K562 (cell line): ENCODE measurements at regions not wholly inside any gene's neighbourhood (a gene's known extent, or its start where the extent isn't known, plus 50 kb on each side); places are given as distances from the start of the nearest gene placed in this dataset.

ENCODE experiments used
- BRCA1 ChIP-seq, 2 experiments: fragments of 450-650 bp in 1 of 2; sonication (generic) in 1 of 2; formaldehyde crosslinking in 1 of 2; IDR thresholded peaks; 2 replicates each; pipeline versions ENCODE4 v1.5.0 to v1.6.1; 2017 to 2020; ENCODE audit warnings: mild to moderate bottlenecking in 1 of 2, missing genetic modification reagents in 1 of 2
- CBFA2T3 ChIP-seq: fragments of 450-650 bp; IDR thresholded peaks from 2 replicates; pipeline ENCODE4 v1.6.1; 2017
- ETS2 ChIP-seq: IDR thresholded peaks from 2 replicates; pipeline ENCODE4 v1.6.1; 2016; ENCODE audit warnings: borderline replicate concordance, missing genetic modification characterization, mild to moderate bottlenecking, moderate library complexity, missing compliant biosample characterization; ENCODE audit not compliant: poor library complexity, severe bottlenecking
- MNT ChIP-seq, 2 experiments: fragments of 450-650 bp; conservative IDR thresholded peaks; 2 replicates each; pipeline ENCODE4 v1.6.1; 2017; ENCODE audit warnings: mild to moderate bottlenecking in 2 of 2, moderate library complexity in 2 of 2
- PHB ChIP-seq: fragments of 250-450 bp; sonication (Bioruptor Pico); IDR thresholded peaks from 2 replicates; pipeline ENCODE4 v1.5.0; 2021
- PRDM10 ChIP-seq: fragments of 450-650 bp; IDR thresholded peaks from 2 replicates; pipeline ENCODE4 v1.6.1; 2018; ENCODE audit not compliant: partially characterized antibody
- SAP30 ChIP-seq: fragments of 200-600 bp; sonication (generic); IDR thresholded peaks from 2 replicates; pipeline ENCODE4 v1.6.1; 2012; ENCODE audit warnings: borderline replicate concordance, low read depth, mild to moderate bottlenecking, moderate library complexity, low read length, control low read depth, inconsistent platforms; ENCODE audit not compliant: insufficient read depth, poor library complexity, severe bottlenecking
- TBP ChIP-seq: optimal IDR thresholded peaks from 2 replicates; pipeline ENCODE3; 2011; ENCODE audit warnings: low read depth, low read length, improper control_type of control experiment
- TOE1 ChIP-seq, 2 experiments: fragments of 450-650 bp in 1 of 2; sonication (generic) in 1 of 2; formaldehyde crosslinking in 1 of 2; IDR thresholded peaks; 2 replicates each; pipeline versions ENCODE4 v1.7.1 to v1.8.0; 2016 to 2022; ENCODE audit warnings: borderline replicate concordance in 2 of 2, mild to moderate bottlenecking in 2 of 2, antibody characterized with exemption in 1 of 2, inconsistent platforms in 1 of 2, low read depth in 1 of 2, missing genetic modification reagents in 1 of 2, moderate library complexity in 1 of 2
- TF ChIP-seq, protein P1 (sequence below): fragments of 250-450 bp; sonication (Bioruptor Pico); IDR thresholded peaks from 2 replicates; pipeline ENCODE4 v1.4.0; 2020; ENCODE audit warnings: mild to moderate bottlenecking, moderate library complexity, borderline replicate concordance
- TF ChIP-seq, protein P2 (sequence below): fragments of 450-650 bp; conservative IDR thresholded peaks from 2 replicates; pipeline ENCODE4 v1.6.1; 2016; ENCODE audit warnings: missing genetic modification characterization, low read depth, mild to moderate bottlenecking, control low read depth, missing compliant biosample characterization

DNA sequence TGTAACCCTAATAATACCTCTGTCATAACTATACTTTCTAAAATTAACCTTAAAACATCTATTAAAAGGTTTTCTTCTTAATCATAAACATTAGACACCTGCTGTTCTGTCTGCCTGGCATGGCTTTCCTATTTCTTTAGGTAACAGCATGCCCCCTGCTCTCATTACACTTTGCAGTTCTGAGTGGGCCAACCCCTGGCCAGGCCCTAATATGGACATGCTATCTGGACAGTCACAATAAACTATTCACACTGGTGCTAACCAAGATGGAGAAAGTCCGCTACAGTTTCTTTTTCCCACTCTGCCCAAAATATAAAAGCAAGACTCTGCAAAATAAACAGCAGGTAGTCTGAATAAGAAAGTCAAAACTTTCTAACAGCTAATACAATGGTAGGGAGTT, 84.0 kb downstream of the ELAPOR2 start (continued):
- TF ChIP-seq, protein P1, sequence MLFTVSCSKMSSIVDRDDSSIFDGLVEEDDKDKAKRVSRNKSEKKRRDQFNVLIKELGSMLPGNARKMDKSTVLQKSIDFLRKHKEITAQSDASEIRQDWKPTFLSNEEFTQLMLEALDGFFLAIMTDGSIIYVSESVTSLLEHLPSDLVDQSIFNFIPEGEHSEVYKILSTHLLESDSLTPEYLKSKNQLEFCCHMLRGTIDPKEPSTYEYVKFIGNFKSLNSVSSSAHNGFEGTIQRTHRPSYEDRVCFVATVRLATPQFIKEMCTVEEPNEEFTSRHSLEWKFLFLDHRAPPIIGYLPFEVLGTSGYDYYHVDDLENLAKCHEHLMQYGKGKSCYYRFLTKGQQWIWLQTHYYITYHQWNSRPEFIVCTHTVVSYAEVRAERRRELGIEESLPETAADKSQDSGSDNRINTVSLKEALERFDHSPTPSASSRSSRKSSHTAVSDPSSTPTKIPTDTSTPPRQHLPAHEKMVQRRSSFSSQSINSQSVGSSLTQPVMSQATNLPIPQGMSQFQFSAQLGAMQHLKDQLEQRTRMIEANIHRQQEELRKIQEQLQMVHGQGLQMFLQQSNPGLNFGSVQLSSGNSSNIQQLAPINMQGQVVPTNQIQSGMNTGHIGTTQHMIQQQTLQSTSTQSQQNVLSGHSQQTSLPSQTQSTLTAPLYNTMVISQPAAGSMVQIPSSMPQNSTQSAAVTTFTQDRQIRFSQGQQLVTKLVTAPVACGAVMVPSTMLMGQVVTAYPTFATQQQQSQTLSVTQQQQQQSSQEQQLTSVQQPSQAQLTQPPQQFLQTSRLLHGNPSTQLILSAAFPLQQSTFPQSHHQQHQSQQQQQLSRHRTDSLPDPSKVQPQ, result no peak
- TF ChIP-seq ETS2 (tag) (no peak), SAP30 (no peak), TBP (no peak), PRDM10 (no peak), TOE1 (IDR thresholded peaks at IDR 0.05; ENCODE audit: borderline replicate concordance) (no peak), TOE1 (CRISPR knock-in tag; IDR thresholded peaks at IDR 0.05; ENCODE audit: borderline replicate concordance, low read depth) (no peak), MNT (conservative IDR thresholded peaks at IDR 0.05) (no peak), CBFA2T3 (no peak), PHB (no peak), BRCA1 (IDR thresholded peaks at IDR 0.05) (no peak), BRCA1 (CRISPR knock-in tag; IDR thresholded peaks at IDR 0.05) (no peak)
- TF ChIP-seq, protein P2, sequence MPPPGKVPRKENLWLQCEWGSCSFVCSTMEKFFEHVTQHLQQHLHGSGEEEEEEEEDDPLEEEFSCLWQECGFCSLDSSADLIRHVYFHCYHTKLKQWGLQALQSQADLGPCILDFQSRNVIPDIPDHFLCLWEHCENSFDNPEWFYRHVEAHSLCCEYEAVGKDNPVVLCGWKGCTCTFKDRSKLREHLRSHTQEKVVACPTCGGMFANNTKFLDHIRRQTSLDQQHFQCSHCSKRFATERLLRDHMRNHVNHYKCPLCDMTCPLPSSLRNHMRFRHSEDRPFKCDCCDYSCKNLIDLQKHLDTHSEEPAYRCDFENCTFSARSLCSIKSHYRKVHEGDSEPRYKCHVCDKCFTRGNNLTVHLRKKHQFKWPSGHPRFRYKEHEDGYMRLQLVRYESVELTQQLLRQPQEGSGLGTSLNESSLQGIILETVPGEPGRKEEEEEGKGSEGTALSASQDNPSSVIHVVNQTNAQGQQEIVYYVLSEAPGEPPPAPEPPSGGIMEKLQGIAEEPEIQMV (tag), result no peak
